CD14-positive monocyte (primary cell): ENCODE measurements at regions not wholly inside any gene's neighbourhood (a gene's known extent, or its start where the extent isn't known, plus 50 kb on each side); places are given as distances from the start of the nearest gene placed in this dataset.

Experiments
- DNase-seq, 3 donors: peaks; one replicate each; pipeline ENCODE4 v3.0.0-alpha.2; 2011 to 2022
- H2AFZ ChIP-seq: 2 replicates; pipeline ENCODE4 v1.6.0; 2012; ENCODE audit warnings: mild to moderate bottlenecking, low read depth, low read length, inconsistent platforms; ENCODE audit not compliant: insufficient read depth, poor library complexity, severe bottlenecking
- H3K27ac ChIP-seq, 2 donors: 1 replicate in 1 of 2; 2 replicates in 1 of 2; pipeline ENCODE4 v1.5.1; 2012 to 2013; ENCODE audit warnings: low read length in 2 of 2, control low read depth in 1 of 2, inconsistent platforms in 1 of 2, low read depth in 1 of 2, mild to moderate bottlenecking in 1 of 2
- H3K27me3 ChIP-seq, 2 donors: one replicate each; pipeline versions ENCODE4 v1.6.0 to v1.6.1; 2011 to 2013; ENCODE audit warnings: low read length in 2 of 2; ENCODE audit not compliant: control insufficient read depth in 2 of 2, insufficient read depth in 2 of 2
- H3K36me3 ChIP-seq, 2 donors: replicated peaks in 1 of 2; 1 replicate in 1 of 2; 2 replicates in 1 of 2; pipeline versions ENCODE4 v1.5.1 to v1.6.1; 2012 to 2013; ENCODE audit warnings: low read length in 2 of 2, control low read depth in 1 of 2, inconsistent platforms in 1 of 2, mild to moderate bottlenecking in 1 of 2; ENCODE audit not compliant: insufficient read depth in 2 of 2, control insufficient read depth in 1 of 2
- H3K4me1 ChIP-seq, 2 donors: 1 replicate in 1 of 2; 2 replicates in 1 of 2; pipeline versions ENCODE4 v1.5.1 to v1.6.1; 2012 to 2013; ENCODE audit warnings: low read length in 2 of 2, control low read depth in 1 of 2, inconsistent platforms in 1 of 2, mild to moderate bottlenecking in 1 of 2, moderate library complexity in 1 of 2; ENCODE audit not compliant: insufficient read depth in 2 of 2, control insufficient read depth in 1 of 2
- H3K4me2 ChIP-seq: replicated peaks from 2 replicates; pipeline ENCODE3; 2012; ENCODE audit warnings: low read length, moderate library complexity, mild to moderate bottlenecking; ENCODE audit not compliant: poor library complexity, severe bottlenecking; ENCODE audit errors: extremely low read depth
- H3K4me3 ChIP-seq, 3 experiments: fragments of 200-600 bp in 1 of 3; sonication (generic) in 1 of 3; replicated peaks in 1 of 3; 1 replicate in 2 of 3; 2 replicates in 1 of 3; pipeline ENCODE4 v1.5.1; 2011 to 2013; ENCODE audit warnings: low read length in 3 of 3, mild to moderate bottlenecking in 3 of 3, control low read depth in 2 of 3, low read depth in 2 of 3, inconsistent platforms in 1 of 3, moderate library complexity in 1 of 3
- H3K79me2 ChIP-seq: 2 replicates; pipeline ENCODE4 v1.6.0; 2012; ENCODE audit warnings: mild to moderate bottlenecking, control low read depth, inconsistent platforms, low read length, moderate library complexity; ENCODE audit not compliant: insufficient read depth
- H3K9ac ChIP-seq: 2 replicates; pipeline ENCODE4 v1.6.0; 2017; ENCODE audit warnings: low read length, mild to moderate bottlenecking; ENCODE audit not compliant: insufficient read depth, poor library complexity, severe bottlenecking
- H3K9me3 ChIP-seq, 2 donors: replicated peaks in 1 of 2; 1 replicate in 1 of 2; 2 replicates in 1 of 2; pipeline versions ENCODE4 v1.5.1 to v1.6.1; 2012 to 2013; ENCODE audit warnings: low read length in 2 of 2, control low read depth in 1 of 2; ENCODE audit not compliant: control insufficient read depth in 1 of 2, insufficient read depth in 1 of 2
- H4K20me1 ChIP-seq: 2 replicates; pipeline ENCODE4 v1.6.0; 2012; ENCODE audit warnings: mild to moderate bottlenecking, low read length, control low read depth, moderate library complexity; ENCODE audit not compliant: insufficient read depth
- H3K27ac Mint-ChIP-seq, 7 donors: one replicate each; pipeline ENCODE4 v1.8.0; 2020; ENCODE audit warnings: mild to moderate bottlenecking in 7 of 7, mixed read lengths in 7 of 7, moderate library complexity in 6 of 7, inconsistent platforms in 2 of 7
- H3K27me3 Mint-ChIP-seq, 3 donors: one replicate each; pipeline ENCODE4 v1.8.0; 2021 to 2022; ENCODE audit warnings: low read depth in 3 of 3, mild to moderate bottlenecking in 3 of 3, mixed read lengths in 3 of 3, moderate library complexity in 3 of 3, inconsistent platforms in 1 of 3
- H3K36me3 Mint-ChIP-seq, 2 donors: one replicate each; pipeline ENCODE4 v1.8.0; 2020; ENCODE audit warnings: mixed read lengths in 2 of 2, inconsistent platforms in 1 of 2, mild to moderate bottlenecking in 1 of 2
- H3K4me1 Mint-ChIP-seq: one replicate; pipeline ENCODE4 v1.8.0; 2020; ENCODE audit warnings: mild to moderate bottlenecking, mixed read lengths
- H3K4me3 Mint-ChIP-seq, 2 donors: one replicate each; pipeline ENCODE4 v1.8.0; 2020; ENCODE audit warnings: mild to moderate bottlenecking in 2 of 2, mixed read lengths in 2 of 2, moderate library complexity in 1 of 2
- H3K9me3 Mint-ChIP-seq, 7 donors: one replicate each; pipeline ENCODE4 v1.8.0; 2020 to 2022; ENCODE audit warnings: mixed read lengths in 7 of 7, mild to moderate bottlenecking in 6 of 7, moderate library complexity in 6 of 7, inconsistent platforms in 2 of 7
- CTCF ChIP-seq: fragments of 200-600 bp; IDR thresholded peaks from one replicate; pipeline ENCODE4 v1.8.0; 2022; ENCODE audit warnings: antibody characterized with exemption, mild to moderate bottlenecking
- WGBS: methylation state at CpG from one replicate; pipeline ENCODE4 v1.1.5; 2013; ENCODE audit warnings: missing lambda C conversion rate; ENCODE audit not compliant: insufficient coverage; 5-methylcytosine and 5-hydroxymethylcytosine counted together
- intact Hi-C, 2 donors: fragments of 100-400 bp; cut with micrococcal nuclease; formaldehyde crosslinking; loops; one replicate each; pipeline versions ENCODE4 v1.15.0 to v1.15.1; 2023

GRCh38 chr20:61024390-61024789 is 227.7 kb upstream of the CDH4 start:
- no peaks in the 10 kb centered on the region for H3K36me3 Mint-ChIP-seq
- H3K4me3 ChIP-seq, result no peak overlapping the region
- H3K27ac ChIP-seq, result no peak overlapping the region
- DNase-seq, result no peak
- no peaks in the 10 kb centered on the region for H3K27me3 Mint-ChIP-seq
- no peak for TF ChIP-seq CTCF
- WGBS, result 83% methylated on average over 11 of the region's 11 CpGs
- H3K36me3 ChIP-seq, result no peaks in the 10 kb centered on the region
- H3K9ac ChIP-seq, result no peak overlapping the region
- intact Hi-C loops, result no loop called here
- no peak overlapping the region for H2AFZ ChIP-seq
- H3K27me3 ChIP-seq, result no peaks in the 10 kb centered on the region
- no peak overlapping the region for H3K4me3 Mint-ChIP-seq
- no peaks in the 10 kb centered on the region for H3K4me1 ChIP-seq
- peaks cover 2 to 17% of the 10 kb centered on the region in 2 donors for H3K9me3 ChIP-seq
- no peaks in the 10 kb centered on the region for H4K20me1 ChIP-seq
- H3K27ac Mint-ChIP-seq, result peak overlapping the region in 1 of 7 donors; percentile 63
- H3K4me2 ChIP-seq, result no peak overlapping the region
- H3K9me3 Mint-ChIP-seq, result peaks cover 4 to 33% (median 9%) of the 10 kb centered on the region in 7 donors
- H3K79me2 ChIP-seq, result no peaks in the 10 kb centered on the region
- H3K4me1 Mint-ChIP-seq, result no peaks in the 10 kb centered on the region

GRCh38 chr20:61025536-61025935 is 226.5 kb upstream of the CDH4 start:
- Mint-ChIP-seq H3K27ac (no peak overlapping the region), H3K4me3 (no peak overlapping the region), H3K27me3 (no peaks in the 10 kb centered on the region), H3K4me1 (no peaks in the 10 kb centered on the region), H3K36me3 (no peaks in the 10 kb centered on the region), H3K9me3 (peaks cover 5 to 36% (median 12%) of the 10 kb centered on the region in 7 donors)
- no peaks in the 10 kb centered on the region for H4K20me1 ChIP-seq
- peaks cover 0 to 20% of the 10 kb centered on the region in 2 donors for H3K9me3 ChIP-seq
- H3K36me3 ChIP-seq, result no peaks in the 10 kb centered on the region
- H3K4me2 ChIP-seq, result no peak overlapping the region
- DNase-seq, result no peak
- intact Hi-C loops, result no loop called here
- no peak overlapping the region for H3K4me3 ChIP-seq
- no peaks in the 10 kb centered on the region for H3K4me1 ChIP-seq
- WGBS, result 84% methylated on average over 5 of the region's 10 CpGs
- no peak overlapping the region for H3K27ac ChIP-seq
- H3K9ac ChIP-seq, result no peak overlapping the region
- H2AFZ ChIP-seq, result no peak overlapping the region
- TF ChIP-seq CTCF, result no peak
- H3K27me3 ChIP-seq, result no peaks in the 10 kb centered on the region
- H3K79me2 ChIP-seq, result no peaks in the 10 kb centered on the region
